GM10266 (cell line): ENCODE measurements at regions not wholly inside any gene's neighbourhood (a gene's known extent, or its start where the extent isn't known, plus 50 kb on each side); places are given as distances from the start of the nearest gene placed in this dataset.
"Not testable (repeated sequence)": the region's sequence is repeated elsewhere in the genome, so short reads cannot be mapped to it uniquely, and the experiment has no call there.

Source experiments
- DNase-seq: peaks from one replicate; pipeline ENCODE4 v3.0.0; 2012; ENCODE audit errors: extremely low spot score
- CTCF ChIP-seq: IDR thresholded peaks from 2 replicates; pipeline ENCODE4 v1.5.1; 2012; ENCODE audit warnings: mild to moderate bottlenecking, low read depth; ENCODE audit not compliant: control insufficient read depth, insufficient read depth; ENCODE audit errors: missing control alignments

- DNase-seq: no peak
Observed at GRCh38 chr6:102763891-102764290, 1370.4 kb downstream of the GRIK2 start.

GRCh38 chr6:102761872-102762271 is 1368.4 kb downstream of the GRIK2 start:
- no peak for TF ChIP-seq CTCF
- no peak for DNase-seq

More at GRCh38 chr6:102763891-102764290, 1370.4 kb downstream of the GRIK2 start:
- no peak for TF ChIP-seq CTCF

- TF ChIP-seq CTCF: no peak
Observed at GRCh38 chr6:102759415-102759814, 1365.9 kb downstream of the GRIK2 start.

GRCh38 chr6:102758536-102758935 is 1365.0 kb downstream of the GRIK2 start:
- DNase-seq: not testable (repeated sequence)

More at GRCh38 chr6:102759415-102759814, 1365.9 kb downstream of the GRIK2 start:
- no peak for DNase-seq

GRCh38 chr6:102749210-102749971 is 1355.9 kb downstream of the GRIK2 start:
- no peak for TF ChIP-seq CTCF
- DNase-seq: no peak

DNA sequence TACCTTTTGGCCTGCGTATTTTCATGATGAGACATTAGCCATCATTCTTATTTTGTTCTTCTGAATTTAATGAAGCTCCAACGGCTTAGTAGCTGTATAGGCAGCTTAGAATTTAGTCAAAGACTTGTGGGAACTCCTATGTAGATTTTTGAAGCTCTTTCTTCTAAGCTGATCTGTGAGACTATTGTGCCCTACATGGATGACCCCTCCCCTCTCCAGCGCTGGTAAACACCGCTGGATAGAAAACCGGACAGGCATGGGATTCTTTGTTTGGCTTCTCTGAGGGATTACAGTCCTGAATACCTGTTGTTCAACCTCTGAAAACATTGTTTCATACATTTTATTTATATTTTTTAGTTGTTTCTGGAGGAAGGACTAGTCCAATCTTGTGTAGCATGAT is 1353.4 kb downstream of the GRIK2 start:
- no peak for DNase-seq
- TF ChIP-seq CTCF: no peak

- no peak for DNase-seq
- TF ChIP-seq CTCF: no peak
Observed at GRCh38 chr6:102742754-102743356, 1349.3 kb downstream of the GRIK2 start.

- DNase-seq: no peak
- no peak for TF ChIP-seq CTCF
Observed at GRCh38 chr6:102742028-102742427, 1348.5 kb downstream of the GRIK2 start.
